LNCaP clone FGC (cell line): ENCODE measurements at regions not wholly inside any gene's neighbourhood (a gene's known extent, or its start where the extent isn't known, plus 50 kb on each side); places are given as distances from the start of the nearest gene placed in this dataset.

Experiments used
- DNase-seq: peaks from one replicate; pipeline ENCODE4 v3.0.0-alpha.2; 2011; ENCODE audit warnings: low read depth
- H3K4me3 ChIP-seq: 2 replicates; pipeline ENCODE4 v1.5.1; 2011; ENCODE audit warnings: mild to moderate bottlenecking, low read depth, low read length, control low read depth
- TF ChIP-seq, protein P1 (sequence below): IDR thresholded peaks from 2 replicates; pipeline ENCODE4 v1.5.1; 2012; ENCODE audit warnings: mild to moderate bottlenecking; ENCODE audit not compliant: control insufficient read depth, insufficient read depth; ENCODE audit errors: extremely low read depth

DNA sequence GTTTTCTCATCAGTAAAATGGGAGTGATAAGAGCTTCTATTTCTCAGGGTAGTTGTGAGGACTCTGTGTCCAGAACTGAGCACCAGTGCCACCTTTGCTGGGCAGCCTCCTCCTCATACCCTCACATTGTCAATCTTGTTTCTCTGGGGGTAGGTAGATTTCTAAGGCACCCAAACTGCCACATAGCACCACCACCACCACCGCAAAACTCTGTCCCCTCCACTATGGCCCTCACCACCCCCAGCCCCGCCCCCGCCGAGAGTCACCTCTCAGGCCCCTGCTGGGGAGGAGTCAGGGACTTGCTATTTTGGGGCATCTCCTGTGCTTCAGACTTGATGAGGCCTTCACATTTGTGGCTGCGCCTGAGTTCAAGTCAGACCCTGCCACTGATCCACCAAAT, 549.2 kb downstream of the PTPRU start:
- H3K4me3 ChIP-seq, result no peak overlapping the region
- no peak for DNase-seq
- TF ChIP-seq, protein P1, sequence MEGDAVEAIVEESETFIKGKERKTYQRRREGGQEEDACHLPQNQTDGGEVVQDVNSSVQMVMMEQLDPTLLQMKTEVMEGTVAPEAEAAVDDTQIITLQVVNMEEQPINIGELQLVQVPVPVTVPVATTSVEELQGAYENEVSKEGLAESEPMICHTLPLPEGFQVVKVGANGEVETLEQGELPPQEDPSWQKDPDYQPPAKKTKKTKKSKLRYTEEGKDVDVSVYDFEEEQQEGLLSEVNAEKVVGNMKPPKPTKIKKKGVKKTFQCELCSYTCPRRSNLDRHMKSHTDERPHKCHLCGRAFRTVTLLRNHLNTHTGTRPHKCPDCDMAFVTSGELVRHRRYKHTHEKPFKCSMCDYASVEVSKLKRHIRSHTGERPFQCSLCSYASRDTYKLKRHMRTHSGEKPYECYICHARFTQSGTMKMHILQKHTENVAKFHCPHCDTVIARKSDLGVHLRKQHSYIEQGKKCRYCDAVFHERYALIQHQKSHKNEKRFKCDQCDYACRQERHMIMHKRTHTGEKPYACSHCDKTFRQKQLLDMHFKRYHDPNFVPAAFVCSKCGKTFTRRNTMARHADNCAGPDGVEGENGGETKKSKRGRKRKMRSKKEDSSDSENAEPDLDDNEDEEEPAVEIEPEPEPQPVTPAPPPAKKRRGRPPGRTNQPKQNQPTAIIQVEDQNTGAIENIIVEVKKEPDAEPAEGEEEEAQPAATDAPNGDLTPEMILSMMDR, result no peak

- DNase-seq, result no peak
- no peak overlapping the region for H3K4me3 ChIP-seq
- TF ChIP-seq, protein P1, result no peak
Measured at GRCh38 chr1:29785137-29785527, 548.8 kb downstream of the PTPRU start.

- DNase-seq, result no peak
- TF ChIP-seq, protein P1, result no peak
- no peak overlapping the region for H3K4me3 ChIP-seq
Measured at GRCh38 chr1:29784276-29785136, 548.2 kb downstream of the PTPRU start.

DNA sequence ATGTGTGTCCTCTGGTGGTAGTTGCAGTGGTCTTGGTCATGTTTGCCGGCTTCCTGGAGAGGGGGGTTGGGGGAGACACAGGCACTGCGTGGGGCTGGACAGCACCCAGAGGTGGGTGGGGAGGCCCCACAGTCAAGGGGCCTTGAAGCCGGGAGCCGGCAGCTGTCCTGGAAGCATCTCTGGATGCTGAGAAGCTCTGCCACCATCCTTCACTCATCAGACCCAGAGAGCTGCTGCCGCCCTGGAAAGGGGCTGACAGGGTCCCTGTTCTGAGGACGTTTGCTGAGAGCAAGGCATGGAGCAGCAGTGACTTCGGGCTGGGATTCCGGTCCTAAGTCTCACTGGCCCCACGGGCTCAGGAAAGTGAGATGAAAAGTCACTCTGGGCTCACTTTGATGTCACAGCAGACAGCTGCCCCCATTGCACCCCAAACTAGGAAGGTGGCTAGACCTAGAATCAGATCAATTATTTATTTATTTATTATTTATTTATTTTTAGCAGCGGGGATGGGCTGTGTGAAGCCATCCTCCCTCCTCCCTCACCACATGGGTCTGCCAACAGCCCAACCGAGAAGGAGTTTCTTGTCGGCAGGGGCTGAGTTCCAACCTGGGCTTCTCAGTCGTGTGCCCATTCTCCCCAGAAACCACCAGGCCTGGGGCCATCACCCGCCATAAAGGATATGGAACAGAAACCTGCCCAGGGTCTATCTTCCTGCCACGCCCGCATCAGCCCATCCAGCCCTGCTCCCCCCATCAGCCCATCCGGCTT, 547.4 kb downstream of the PTPRU start:
- no peak for DNase-seq
- no peak overlapping the region for H3K4me3 ChIP-seq
- TF ChIP-seq, protein P1, result no peak

GRCh38 chr1:29782846-29783507, 546.7 kb downstream of the PTPRU start:
- TF ChIP-seq, protein P1, result no peak
- no peak for DNase-seq
- no peak overlapping the region for H3K4me3 ChIP-seq

- H3K4me3 ChIP-seq, result no peak overlapping the region
- no peak for DNase-seq
- TF ChIP-seq, protein P1, result no peak
Measured at GRCh38 chr1:29779146-29779545, 542.8 kb downstream of the PTPRU start.
